Activated CD4-positive, alpha-beta T cell treated with anti-CD3 and anti-CD28 coated beads for 4 hours (primary cell): ENCODE measurements at regions not wholly inside any gene's neighbourhood (a gene's known extent, or its start where the extent isn't known, plus 50 kb on each side); places are given as distances from the start of the nearest gene placed in this dataset.
"Not testable (repeated sequence)": the region's sequence is repeated elsewhere in the genome, so short reads cannot be mapped to it uniquely, and the experiment has no call there.

Experiments used
- DNase-seq, 2 donors: peaks; one replicate each; pipeline ENCODE4 v3.0.0-alpha.2; 2020

GRCh38 chr6:12348530-12349511, 58.7 kb downstream of the EDN1 start:
- DNase-seq: no peak

- DNase-seq: no peak
These were observed 60.5 kb downstream of the EDN1 start for GRCh38 chr6:12350644-12351170.

- DNase-seq: no peak
These were observed 61.5 kb downstream of the EDN1 start for GRCh38 chr6:12351672-12352071.

GRCh38 chr6:12353731-12354130, 63.6 kb downstream of the EDN1 start:
- no peak for DNase-seq

- no peak for DNase-seq
These were observed 64.3 kb downstream of the EDN1 start for GRCh38 chr6:12354499-12354898.

- no peak for DNase-seq
These were observed 65.2 kb downstream of the EDN1 start for GRCh38 chr6:12355354-12355753.

GRCh38 chr6:12356431-12356830, 66.3 kb downstream of the EDN1 start:
- no peak for DNase-seq

GRCh38 chr6:12356983-12357972, 67.1 kb downstream of the EDN1 start:
- no peak for DNase-seq

GRCh38 chr6:12359036-12359435, 68.9 kb downstream of the EDN1 start:
- no peak for DNase-seq

GRCh38 chr6:12361042-12361765, 71.0 kb downstream of the EDN1 start:
- no peak for DNase-seq

- DNase-seq: not testable (repeated sequence)
These were observed 73.1 kb downstream of the EDN1 start for GRCh38 chr6:12363277-12363650.

GRCh38 chr6:12363651-12364381, 73.7 kb downstream of the EDN1 start:
- no peak for DNase-seq

GRCh38 chr6:12364621-12365020, 74.5 kb downstream of the EDN1 start:
- DNase-seq: no peak

GRCh38 chr6:12366731-12367130, 76.6 kb downstream of the EDN1 start:
- DNase-seq: no peak

GRCh38 chr6:12367412-12367811, 77.3 kb downstream of the EDN1 start:
- DNase-seq: no peak

GRCh38 chr6:12369355-12369754, 79.2 kb downstream of the EDN1 start:
- DNase-seq: no peak

GRCh38 chr6:12369781-12370262, 79.7 kb downstream of the EDN1 start:
- DNase-seq: no peak

- DNase-seq: no peak
These were observed 81.0 kb downstream of the EDN1 start for GRCh38 chr6:12371151-12371550.

GRCh38 chr6:12371641-12372146, 81.5 kb downstream of the EDN1 start:
- DNase-seq: no peak

- no peak for DNase-seq
These were observed 89.0 kb downstream of the EDN1 start for GRCh38 chr6:12379181-12379580.

- no peak for DNase-seq
These were observed 91.4 kb downstream of the EDN1 start for GRCh38 chr6:12381587-12381986.
